Tibial nerve (tissue), 4 donors: ENCODE measurements at regions not wholly inside any gene's neighbourhood (a gene's known extent, or its start where the extent isn't known, plus 50 kb on each side); places are given as distances from the start of the nearest gene placed in this dataset.
A peak's percentile ranks its signal among the peaks of the same experiment; 100 is the strongest.
"Not testable (repeated sequence)": the region's sequence is repeated elsewhere in the genome, so short reads cannot be mapped to it uniquely, and the experiment has no call there.

Source experiments
- DNase-seq, 2 donors: peaks; one replicate each; pipeline ENCODE4 v3.0.0-alpha.2; 2019; ENCODE audit warnings: low spot score in 2 of 2
- H3K27ac ChIP-seq, 4 donors: fragments of 200-600 bp; sonication (generic) in 3 of 4; one replicate each; pipeline ENCODE4 v1.5.1; 2017 to 2019; ENCODE audit warnings: mild to moderate bottlenecking in 1 of 4
- H3K27me3 ChIP-seq, 2 donors: fragments of 200-600 bp; sonication (generic) in 1 of 2; one replicate each; pipeline versions ENCODE4 v1.5.1 to v1.6.0; 2017 to 2019
- H3K36me3 ChIP-seq, 3 donors: fragments of 200-600 bp; sonication (generic); one replicate each; pipeline ENCODE4 v1.5.1; 2018 to 2019
- H3K4me1 ChIP-seq, 4 donors: fragments of 200-600 bp; sonication (generic) in 3 of 4; one replicate each; pipeline ENCODE4 v1.5.1; 2017 to 2019
- H3K4me3 ChIP-seq, 4 donors: fragments of 200-600 bp; sonication (generic) in 3 of 4; one replicate each; pipeline ENCODE4 v1.5.1; 2017 to 2019; ENCODE audit warnings: mild to moderate bottlenecking in 1 of 4, moderate library complexity in 1 of 4
- H3K9me3 ChIP-seq, 4 donors: fragments of 200-600 bp; sonication (generic) in 3 of 4; one replicate each; pipeline ENCODE4 v1.5.1; 2017 to 2019
- EP300 ChIP-seq, 2 donors: sonication (generic); formaldehyde crosslinking; IDR thresholded peaks; one replicate each; pipeline ENCODE4 v1.6.1; 2017; ENCODE audit warnings: antibody characterized with exemption in 2 of 2, mild to moderate bottlenecking in 1 of 2
- POLR2A ChIP-seq, 2 donors: fragments of 450-650 bp; IDR thresholded peaks; one replicate each; pipeline ENCODE4 v1.6.1; 2017; ENCODE audit warnings: antibody characterized with exemption in 2 of 2, mild to moderate bottlenecking in 2 of 2, moderate library complexity in 2 of 2
- WGBS, 2 donors: methylation state at CpG; one replicate each; pipeline ENCODE4 v1.1.5; 2018; 5-methylcytosine and 5-hydroxymethylcytosine counted together
- TF ChIP-seq, protein P1 (sequence below), 5 experiments: fragments of 200-600 bp in 3 of 5; fragments of 450-650 bp in 2 of 5; sonication (generic) in 3 of 5; IDR thresholded peaks; one replicate each; pipeline ENCODE4 v1.5.1; 2016 to 2019; ENCODE audit warnings: antibody characterized with exemption in 5 of 5, mild to moderate bottlenecking in 3 of 5, moderate library complexity in 2 of 5

DNA sequence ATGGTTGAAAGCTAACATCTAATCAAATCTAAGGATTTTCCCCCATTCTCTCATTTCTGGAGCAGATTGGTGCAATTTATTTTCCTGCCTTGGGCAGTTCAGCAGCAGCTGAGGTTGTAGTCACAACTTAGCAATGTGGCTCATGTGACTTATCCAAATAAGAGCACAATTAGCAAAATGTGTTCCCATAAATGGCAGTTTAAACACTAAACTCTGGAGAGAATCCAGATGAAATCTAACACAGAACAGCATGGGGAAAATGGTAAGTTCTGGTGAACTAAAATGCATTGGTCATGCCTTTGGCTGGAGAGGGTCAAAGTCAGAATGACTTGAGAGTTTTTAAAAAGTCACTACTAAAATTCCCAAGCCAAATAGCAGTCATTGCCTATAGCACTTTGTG lies 422.6 kb upstream of the DIPK2B start:
- peaks cover 0 to 5% (median 0%) of the 10 kb centered on the region in 4 donors for H3K4me1 ChIP-seq
- TF ChIP-seq EP300 (IDR thresholded peaks at IDR 0.05) = peak in 1 of 2 donors; percentile 34
- no peak for TF ChIP-seq POLR2A (IDR thresholded peaks at IDR 0.05)
- TF ChIP-seq, protein P1, sequence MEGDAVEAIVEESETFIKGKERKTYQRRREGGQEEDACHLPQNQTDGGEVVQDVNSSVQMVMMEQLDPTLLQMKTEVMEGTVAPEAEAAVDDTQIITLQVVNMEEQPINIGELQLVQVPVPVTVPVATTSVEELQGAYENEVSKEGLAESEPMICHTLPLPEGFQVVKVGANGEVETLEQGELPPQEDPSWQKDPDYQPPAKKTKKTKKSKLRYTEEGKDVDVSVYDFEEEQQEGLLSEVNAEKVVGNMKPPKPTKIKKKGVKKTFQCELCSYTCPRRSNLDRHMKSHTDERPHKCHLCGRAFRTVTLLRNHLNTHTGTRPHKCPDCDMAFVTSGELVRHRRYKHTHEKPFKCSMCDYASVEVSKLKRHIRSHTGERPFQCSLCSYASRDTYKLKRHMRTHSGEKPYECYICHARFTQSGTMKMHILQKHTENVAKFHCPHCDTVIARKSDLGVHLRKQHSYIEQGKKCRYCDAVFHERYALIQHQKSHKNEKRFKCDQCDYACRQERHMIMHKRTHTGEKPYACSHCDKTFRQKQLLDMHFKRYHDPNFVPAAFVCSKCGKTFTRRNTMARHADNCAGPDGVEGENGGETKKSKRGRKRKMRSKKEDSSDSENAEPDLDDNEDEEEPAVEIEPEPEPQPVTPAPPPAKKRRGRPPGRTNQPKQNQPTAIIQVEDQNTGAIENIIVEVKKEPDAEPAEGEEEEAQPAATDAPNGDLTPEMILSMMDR (IDR thresholded peaks at IDR 0.05) = no peak
- no peaks in the 10 kb centered on the region for H3K27me3 ChIP-seq
- no peak overlapping the region for H3K4me3 ChIP-seq
- peak overlapping the region in 2 of 4 donors; percentile 59 to 70 for H3K27ac ChIP-seq
- no peaks in the 10 kb centered on the region for H3K36me3 ChIP-seq
- DNase-seq = no peak
- no peaks in the 10 kb centered on the region for H3K9me3 ChIP-seq

DNA sequence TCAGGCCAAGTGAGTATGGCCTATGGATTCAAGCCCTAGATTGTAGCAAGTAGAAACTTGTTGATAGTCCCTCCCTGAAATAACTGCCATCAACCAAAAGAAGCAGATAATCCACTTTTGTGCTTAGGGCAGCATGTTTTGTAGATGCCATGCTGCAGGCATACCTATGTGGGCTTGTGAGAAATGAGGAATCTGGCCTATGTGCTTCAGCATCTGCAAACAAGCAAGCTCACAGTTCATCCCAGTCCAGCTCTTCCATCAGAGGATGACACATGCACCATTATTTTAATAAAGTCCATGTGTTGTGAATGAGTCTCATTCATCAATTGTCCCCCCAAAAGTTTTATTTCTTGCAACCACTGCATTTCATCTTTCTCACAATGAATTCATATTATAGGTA lies 421.9 kb upstream of the DIPK2B start:
- TF ChIP-seq EP300 (IDR thresholded peaks at IDR 0.05) (no peak), POLR2A (IDR thresholded peaks at IDR 0.05) (no peak)
- TF ChIP-seq, protein P1 (IDR thresholded peaks at IDR 0.05) = no peak
- H3K27me3 ChIP-seq = no peaks in the 10 kb centered on the region
- no peaks in the 10 kb centered on the region for H3K36me3 ChIP-seq
- H3K27ac ChIP-seq = peak overlapping the region in 2 of 4 donors; percentile 44 to 70
- H3K4me3 ChIP-seq = no peak overlapping the region
- H3K4me1 ChIP-seq = peaks cover 0 to 5% (median 0%) of the 10 kb centered on the region in 4 donors
- DNase-seq = no peak
- H3K9me3 ChIP-seq = no peaks in the 10 kb centered on the region

DNA sequence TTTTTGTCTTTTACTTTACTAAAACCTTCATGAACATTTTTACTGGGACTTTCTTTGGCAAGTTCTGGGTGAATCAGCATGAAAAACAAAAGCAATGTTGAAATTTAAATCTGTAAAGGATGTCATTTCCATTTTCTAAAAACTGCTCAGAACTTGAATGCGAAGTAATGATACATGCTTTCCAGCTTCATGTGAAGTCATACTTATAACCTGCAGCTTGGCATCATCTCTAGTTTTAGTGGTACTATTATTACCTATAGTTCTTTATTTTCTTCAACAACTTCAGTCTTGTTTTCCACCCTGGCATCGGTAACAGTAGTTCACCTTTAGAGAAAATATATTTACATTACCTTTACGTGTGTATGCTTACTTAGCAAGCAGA lies 421.4 kb upstream of the DIPK2B start:
- Histone ChIP-seq H3K36me3 (no peaks in the 10 kb centered on the region), H3K4me3 (no peak overlapping the region), H3K4me1 (peaks cover 0 to 5% (median 0%) of the 10 kb centered on the region in 4 donors), H3K9me3 (no peaks in the 10 kb centered on the region), H3K27ac (peak overlapping the region in 2 of 4 donors; percentile 29 to 70), H3K27me3 (no peaks in the 10 kb centered on the region)
- TF ChIP-seq POLR2A (IDR thresholded peaks at IDR 0.05) (no peak), EP300 (IDR thresholded peaks at IDR 0.05) (no peak)
- TF ChIP-seq, protein P1 (IDR thresholded peaks at IDR 0.05) = no peak
- 74 to 94% methylated on average over 3 of the region's 3 CpGs for WGBS, 2 donors
- DNase-seq = no peak

DNA sequence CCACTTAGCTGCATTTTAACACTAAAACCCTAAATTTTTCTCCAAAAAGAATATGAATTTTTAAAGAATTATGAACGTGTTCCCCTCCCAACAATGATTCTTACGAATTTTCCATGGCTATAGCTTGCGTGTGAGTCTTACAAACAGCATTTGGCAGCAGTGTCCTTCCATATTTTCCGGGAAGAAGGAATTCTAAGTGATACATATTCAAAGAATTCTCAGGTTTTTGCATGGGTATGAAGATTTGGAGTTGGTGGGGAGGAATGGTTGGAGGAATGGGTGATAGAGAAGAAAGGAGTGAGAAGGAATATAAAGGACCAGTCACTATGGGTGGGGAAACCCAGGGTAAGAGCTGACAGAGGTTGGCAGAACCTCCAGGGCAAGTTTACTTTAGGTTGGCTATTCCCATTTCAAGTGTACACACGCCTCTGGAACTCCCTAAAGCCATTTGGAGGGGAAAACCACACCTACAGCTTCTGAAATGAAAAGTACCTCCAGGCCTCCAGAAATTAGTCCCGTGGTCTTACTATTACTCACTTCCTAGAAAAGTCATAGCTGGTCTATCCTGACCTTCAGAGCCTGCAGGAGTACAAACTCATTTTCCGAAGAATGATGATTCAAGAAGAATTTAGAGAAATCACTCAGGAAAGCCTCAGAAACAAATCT lies 420.8 kb upstream of the DIPK2B start:
- TF ChIP-seq, protein P1 (IDR thresholded peaks at IDR 0.05) = no peak
- TF ChIP-seq EP300 (IDR thresholded peaks at IDR 0.05) = no peak
- TF ChIP-seq POLR2A (IDR thresholded peaks at IDR 0.05) = no peak
- no peaks in the 10 kb centered on the region for H3K27me3 ChIP-seq
- DNase-seq = no peak
- 58 to 81% methylated on average over 7 of the region's 7 CpGs for WGBS, 2 donors
- H3K4me3 ChIP-seq = no peak overlapping the region
- no peaks in the 10 kb centered on the region for H3K9me3 ChIP-seq
- H3K27ac ChIP-seq = peak overlapping the region in 2 of 4 donors; percentile 29 to 70
- no peaks in the 10 kb centered on the region for H3K36me3 ChIP-seq
- H3K4me1 ChIP-seq = peaks cover 0 to 5% (median 0%) of the 10 kb centered on the region in 4 donors

DNA sequence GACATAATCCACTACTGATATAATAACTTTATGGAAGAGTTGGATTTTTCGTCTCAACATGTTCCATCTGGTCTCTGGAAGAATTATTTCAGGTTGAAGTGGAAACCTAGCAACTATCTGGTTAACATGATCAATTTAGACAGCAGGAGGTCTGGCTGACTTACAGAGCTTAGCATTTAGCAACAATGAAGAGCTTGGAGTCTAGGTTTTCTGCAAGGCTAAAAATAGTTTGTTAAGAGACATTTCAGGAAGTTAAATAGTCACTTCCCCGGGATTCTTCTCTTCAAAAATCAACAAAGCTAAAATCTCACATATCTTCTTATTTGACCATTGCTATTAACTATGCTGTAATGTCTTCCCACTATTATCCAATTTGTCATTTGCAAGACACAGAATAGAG lies 418.6 kb upstream of the DIPK2B start:
- Histone ChIP-seq H3K27ac (no peak overlapping the region), H3K27me3 (no peaks in the 10 kb centered on the region), H3K9me3 (no peaks in the 10 kb centered on the region), H3K4me1 (peaks cover 0 to 5% (median 0%) of the 10 kb centered on the region in 4 donors), H3K36me3 (no peaks in the 10 kb centered on the region), H3K4me3 (no peak overlapping the region)
- TF ChIP-seq EP300 (IDR thresholded peaks at IDR 0.05) (no peak), POLR2A (IDR thresholded peaks at IDR 0.05) (no peak)
- TF ChIP-seq, protein P1 (IDR thresholded peaks at IDR 0.05) = no peak
- WGBS, 2 donors = 44 to 51% methylated on average over 2 of the region's 2 CpGs
- DNase-seq = no peak

DNA sequence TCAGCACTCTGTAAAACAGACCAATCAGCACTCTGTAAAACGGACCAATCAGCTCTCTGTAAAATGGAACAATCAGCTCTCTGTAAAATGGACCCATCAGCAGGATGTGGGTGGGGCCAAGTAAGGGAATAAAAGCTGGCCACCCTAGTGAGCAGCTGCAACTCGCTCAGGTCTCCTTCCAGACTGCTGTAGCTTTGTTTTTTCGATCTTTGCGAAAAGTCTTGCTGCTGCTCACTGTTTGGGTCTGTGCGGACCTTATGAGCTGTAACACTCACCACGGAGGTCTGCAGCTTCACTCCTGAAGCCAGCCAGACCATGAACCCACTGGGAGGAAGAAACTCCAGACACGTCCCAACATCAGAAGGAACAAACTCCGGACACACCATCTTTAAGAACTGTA lies 414.9 kb upstream of the DIPK2B start:
- 86 to 90% methylated on average over 5 to 8 of the region's 8 CpGs for WGBS, 2 donors
- H3K4me1 ChIP-seq, H3K27ac ChIP-seq, H3K36me3 ChIP-seq, H3K4me3 ChIP-seq, DNase-seq, H3K9me3 ChIP-seq, H3K27me3 ChIP-seq: not testable (repeated sequence)
